ENCODE measurements at regions not wholly inside any gene's neighbourhood (a gene's known extent, or its start where the extent isn't known, plus 50 kb on each side); places are given as distances from the start of the nearest gene placed in this dataset.

GRCh38 chr10:61076572-61077114 is 132.7 kb upstream of the RHOBTB1 start:
- TF ChIP-seq CTCF (IDR thresholded peaks at IDR 0.05; ENCODE audit: insufficient read depth, low read length, poor library complexity, severe bottlenecking) (no peak), EZH2phosphoT487 (conservative IDR thresholded peaks at IDR 0.05; ENCODE audit: low read length) (no peak)

Data from SU-DHL-6 (cell line).